ENCODE measurements at regions not wholly inside any gene's neighbourhood (a gene's known extent, or its start where the extent isn't known, plus 50 kb on each side); places are given as distances from the start of the nearest gene placed in this dataset.
"Not testable (repeated sequence)": the region's sequence is repeated elsewhere in the genome, so short reads cannot be mapped to it uniquely, and the experiment has no call there.

GRCh38 chr12:27864521-27864920, 84.5 kb upstream of the MANSC4 start:
- DNase-seq (ENCODE audit: extremely low read depth, low read depth) = no peak
- TF ChIP-seq CTCF (IDR thresholded peaks at IDR 0.05; ENCODE audit: low read depth, low read length) = no peak

GRCh38 chr12:27863839-27864238, 83.8 kb upstream of the MANSC4 start:
- DNase-seq (ENCODE audit: extremely low read depth, low read depth) = no peak
- no peak for TF ChIP-seq CTCF (IDR thresholded peaks at IDR 0.05; ENCODE audit: low read depth, low read length)

GRCh38 chr12:27861428-27862167, 81.6 kb upstream of the MANSC4 start:
- DNase-seq (ENCODE audit: extremely low read depth, low read depth) = no peak
- no peak for TF ChIP-seq CTCF (IDR thresholded peaks at IDR 0.05; ENCODE audit: low read depth, low read length)

DNA sequence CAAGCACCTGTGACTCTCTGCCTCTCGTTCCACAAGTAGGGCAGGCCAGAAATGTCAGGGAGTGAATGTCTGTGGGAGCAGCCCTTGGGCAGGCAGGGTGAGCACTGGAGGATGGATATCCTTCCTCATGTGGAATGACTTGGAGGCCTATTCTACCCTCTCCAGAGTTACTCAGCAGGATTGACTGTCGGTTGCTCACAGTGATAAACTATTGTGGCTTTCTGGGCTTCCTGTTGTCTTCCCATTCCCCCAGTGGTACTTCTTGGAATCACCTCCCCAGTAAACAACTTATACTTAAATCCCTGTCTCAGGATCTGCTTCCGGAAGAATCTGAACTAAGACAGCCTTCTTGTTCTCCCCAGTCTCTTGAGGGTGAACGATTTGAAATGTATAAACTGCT, 79.6 kb upstream of the MANSC4 start:
- no peak for DNase-seq (ENCODE audit: extremely low read depth, low read depth)
- TF ChIP-seq CTCF (IDR thresholded peaks at IDR 0.05; ENCODE audit: low read depth, low read length) = no peak

GRCh38 chr12:27857006-27857405, 77.0 kb upstream of the MANSC4 start:
- not testable (repeated sequence) for DNase-seq (ENCODE audit: extremely low read depth, low read depth)

DNA sequence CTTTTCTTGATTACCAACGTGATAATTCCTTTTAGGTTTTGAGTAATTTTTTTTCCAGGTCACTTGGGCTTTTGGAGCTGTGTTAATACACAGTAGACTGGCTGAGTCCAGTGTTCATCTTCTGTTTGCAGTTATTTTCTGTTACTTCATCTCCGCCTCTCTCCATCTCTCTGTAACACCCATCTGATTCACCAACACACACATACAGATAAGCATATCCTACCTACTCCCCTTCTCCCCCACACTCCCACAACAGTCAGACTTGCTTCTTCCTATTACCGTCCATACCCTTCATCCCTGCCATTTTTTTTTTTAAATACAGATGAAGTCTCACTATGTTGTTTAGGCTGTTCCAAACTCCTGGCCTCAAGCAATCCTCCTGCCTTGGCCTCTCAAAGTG, 72.7 kb upstream of the MANSC4 start:
- no peak for DNase-seq (ENCODE audit: extremely low read depth, low read depth)
- TF ChIP-seq CTCF (IDR thresholded peaks at IDR 0.05; ENCODE audit: low read depth, low read length) = no peak

All from AG09319 (cell line).